Fibroblast of lung (primary cell): ENCODE measurements at regions not wholly inside any gene's neighbourhood (a gene's known extent, or its start where the extent isn't known, plus 50 kb on each side); places are given as distances from the start of the nearest gene placed in this dataset.

Experiments
- EZH2 ChIP-seq: IDR thresholded peaks from 2 replicates; pipeline ENCODE4 v1.5.1; 2012; ENCODE audit warnings: low read length, control low read depth, mild to moderate bottlenecking; ENCODE audit errors: missing control alignments
- TF ChIP-seq, protein P1 (sequence below), 2 donors: IDR thresholded peaks in 1 of 2; conservative IDR thresholded peaks in 1 of 2; 1 replicate in 1 of 2; 2 replicates in 1 of 2; pipeline ENCODE4 v1.5.1; 2011 to 2012; ENCODE audit warnings: low read length in 2 of 2, control low read depth in 1 of 2, inconsistent platforms in 1 of 2, low read depth in 1 of 2, mild to moderate bottlenecking in 1 of 2

DNA sequence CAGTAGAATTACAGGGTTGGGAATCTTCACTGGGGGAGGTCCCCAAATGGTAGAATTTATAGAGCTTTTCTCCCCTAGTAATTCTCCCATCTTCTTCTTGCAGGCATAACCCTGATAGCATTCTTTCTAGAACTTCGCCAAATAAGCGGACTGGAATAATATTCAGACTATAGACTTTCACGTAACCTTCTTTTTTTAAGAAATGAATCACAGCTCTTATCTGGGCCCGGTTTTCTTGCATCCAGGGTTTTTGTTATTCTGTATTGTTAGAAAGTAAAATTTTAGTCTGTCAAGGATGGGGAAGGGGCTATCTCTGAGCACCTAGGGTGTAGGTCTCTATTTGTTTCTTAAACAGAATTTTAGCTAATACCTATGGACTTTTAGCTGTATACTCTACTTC, 476.8 kb upstream of the CITED2 start:
- no peak for TF ChIP-seq EZH2
- TF ChIP-seq, protein P1, sequence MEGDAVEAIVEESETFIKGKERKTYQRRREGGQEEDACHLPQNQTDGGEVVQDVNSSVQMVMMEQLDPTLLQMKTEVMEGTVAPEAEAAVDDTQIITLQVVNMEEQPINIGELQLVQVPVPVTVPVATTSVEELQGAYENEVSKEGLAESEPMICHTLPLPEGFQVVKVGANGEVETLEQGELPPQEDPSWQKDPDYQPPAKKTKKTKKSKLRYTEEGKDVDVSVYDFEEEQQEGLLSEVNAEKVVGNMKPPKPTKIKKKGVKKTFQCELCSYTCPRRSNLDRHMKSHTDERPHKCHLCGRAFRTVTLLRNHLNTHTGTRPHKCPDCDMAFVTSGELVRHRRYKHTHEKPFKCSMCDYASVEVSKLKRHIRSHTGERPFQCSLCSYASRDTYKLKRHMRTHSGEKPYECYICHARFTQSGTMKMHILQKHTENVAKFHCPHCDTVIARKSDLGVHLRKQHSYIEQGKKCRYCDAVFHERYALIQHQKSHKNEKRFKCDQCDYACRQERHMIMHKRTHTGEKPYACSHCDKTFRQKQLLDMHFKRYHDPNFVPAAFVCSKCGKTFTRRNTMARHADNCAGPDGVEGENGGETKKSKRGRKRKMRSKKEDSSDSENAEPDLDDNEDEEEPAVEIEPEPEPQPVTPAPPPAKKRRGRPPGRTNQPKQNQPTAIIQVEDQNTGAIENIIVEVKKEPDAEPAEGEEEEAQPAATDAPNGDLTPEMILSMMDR (conservative IDR thresholded peaks at IDR 0.05 in 1 of 2, IDR thresholded peaks at IDR 0.05 in 1 of 2; ENCODE audit: low read depth in 1 of 2, low read length in 2 of 2), result no peak
